ENCODE measurements at regions not wholly inside any gene's neighbourhood (a gene's known extent, or its start where the extent isn't known, plus 50 kb on each side); places are given as distances from the start of the nearest gene placed in this dataset.

- TF ChIP-seq CTCF (IDR thresholded peaks at IDR 0.05 in 8 of 11, conservative IDR thresholded peaks at IDR 0.05 in 3 of 11) (no peak), POLR2AphosphoS5 (IDR thresholded peaks at IDR 0.05) (no peak), POLR2A (IDR thresholded peaks at IDR 0.05) (no peak)
Observed at GRCh38 chr3:118781232-118781631, 253.4 kb downstream of the IGSF11 start.

All from spleen (tissue), 7 donors.